ENCODE measurements at regions not wholly inside any gene's neighbourhood (a gene's known extent, or its start where the extent isn't known, plus 50 kb on each side); places are given as distances from the start of the nearest gene placed in this dataset.
A peak's percentile ranks its signal among the peaks of the same experiment; 100 is the strongest.
"Not testable (repeated sequence)": the region's sequence is repeated elsewhere in the genome, so short reads cannot be mapped to it uniquely, and the experiment has no call there.

DNA sequence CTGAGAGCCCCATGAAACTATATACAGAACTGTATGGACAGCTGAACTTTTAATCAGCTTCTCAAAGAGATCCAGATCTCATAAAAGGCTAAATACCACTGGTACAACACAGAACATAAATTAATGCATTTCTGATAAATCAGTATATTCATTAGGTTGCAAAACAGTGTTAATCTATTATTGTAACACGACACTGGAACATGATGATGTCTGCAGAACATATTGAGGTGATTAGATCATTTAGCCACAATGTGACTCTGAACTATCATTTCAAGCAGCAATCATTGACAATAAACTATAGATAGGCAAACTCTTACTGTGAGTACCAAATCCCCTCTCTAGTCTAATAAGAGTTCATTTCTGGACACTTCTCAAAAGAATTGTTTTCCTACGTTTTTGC is 50.3 kb downstream of the GASK1B start:
- DNase-seq (no peak), ATAC-seq (no peak)
- intact Hi-C loops (cut with DNase I): no loop called here

DNA sequence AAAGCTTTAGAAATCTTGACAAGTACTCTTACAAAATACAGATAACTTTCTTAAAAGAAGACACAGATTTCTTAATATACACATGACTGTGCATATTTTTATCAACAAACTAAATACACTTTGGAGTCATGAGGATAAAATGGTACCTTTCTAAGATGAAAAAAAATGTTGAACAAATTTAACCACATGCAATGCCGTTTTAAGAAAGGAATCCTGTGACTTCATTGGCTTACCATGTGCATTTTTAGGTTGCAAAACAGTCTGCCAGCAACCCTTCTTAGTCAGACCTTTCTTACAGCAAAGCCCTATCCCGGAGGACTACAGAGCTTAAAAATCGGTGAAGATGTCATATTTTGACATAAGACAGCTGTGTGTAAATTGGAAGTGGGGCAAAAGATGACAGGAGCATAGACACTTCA is 51.7 kb downstream of the GASK1B start:
- intact Hi-C loops (cut with DNase I): no loop called here
- DNase-seq (no peak), ATAC-seq (peak; percentile 87 to 96)

DNA sequence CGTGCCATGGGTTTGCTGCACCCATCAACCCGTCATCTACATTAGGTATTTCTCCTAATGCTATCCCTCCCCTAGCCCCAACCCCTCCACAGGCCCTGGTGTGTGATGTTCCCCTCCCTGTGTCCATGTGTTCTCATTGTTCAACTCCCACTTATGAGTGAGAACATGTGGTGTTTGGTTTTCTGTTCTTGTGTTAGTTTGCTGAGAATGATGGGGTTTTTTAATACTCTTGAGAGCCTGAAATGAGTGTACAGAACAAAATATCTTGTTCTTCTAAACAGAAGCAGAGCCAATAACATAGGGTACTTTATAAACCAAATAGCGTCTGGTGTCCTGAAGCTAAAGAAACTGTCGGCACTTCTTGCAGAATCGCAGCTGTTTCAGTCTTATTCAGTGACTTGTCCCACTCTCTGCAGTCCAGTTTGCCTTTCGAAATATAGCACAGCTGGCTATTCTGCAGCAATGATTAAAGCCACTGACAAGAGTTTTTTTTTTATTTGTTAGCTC is 52.1 kb downstream of the GASK1B start:
- intact Hi-C loops (cut with DNase I): not testable (repeated sequence)
- DNase-seq (peak; percentile 45), ATAC-seq (peak; percentile 89 to 90)

DNA sequence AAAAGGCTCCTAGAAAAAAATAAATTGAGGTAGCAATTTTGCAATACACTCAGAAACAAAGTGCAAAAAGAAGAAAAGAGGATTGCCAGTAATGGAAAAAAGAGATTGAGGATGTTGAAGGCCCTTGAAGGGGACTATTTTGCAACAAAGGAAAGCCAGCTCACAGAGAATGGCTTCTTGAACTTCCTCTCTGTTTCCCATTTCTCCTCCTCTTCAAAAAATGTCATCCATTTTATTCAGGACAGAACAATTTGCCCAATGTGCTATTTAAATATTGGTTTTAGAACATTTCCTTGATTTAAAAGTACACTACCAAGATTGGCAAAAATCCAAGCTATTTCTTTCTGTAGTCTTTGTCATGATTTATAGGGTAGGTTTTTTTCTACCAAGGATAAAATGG is 60.2 kb downstream of the GASK1B start:
- ATAC-seq (no peak), DNase-seq (no peak)
- intact Hi-C loops (cut with DNase I): no loop called here

DNA sequence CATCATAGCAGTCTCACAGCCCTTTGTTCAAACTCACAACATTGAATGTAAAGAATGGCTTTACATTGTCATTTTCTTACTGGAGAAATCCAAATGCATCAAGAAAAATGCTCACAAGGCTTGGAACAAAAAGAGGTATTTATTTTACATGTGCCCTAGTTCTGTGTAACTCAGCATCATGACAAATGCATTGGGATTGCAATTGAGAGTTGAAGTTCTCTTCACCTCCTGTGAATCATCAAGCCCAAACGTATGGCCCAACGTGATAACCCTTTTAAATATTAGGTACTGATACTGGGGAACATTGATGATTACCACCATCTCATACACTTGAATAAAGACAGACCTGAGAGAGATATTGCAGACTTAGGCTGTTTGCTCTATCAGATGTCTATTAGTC is 61.6 kb downstream of the GASK1B start:
- intact Hi-C loops (cut with DNase I): no loop called here
- ATAC-seq (no peak), DNase-seq (no peak)

DNA sequence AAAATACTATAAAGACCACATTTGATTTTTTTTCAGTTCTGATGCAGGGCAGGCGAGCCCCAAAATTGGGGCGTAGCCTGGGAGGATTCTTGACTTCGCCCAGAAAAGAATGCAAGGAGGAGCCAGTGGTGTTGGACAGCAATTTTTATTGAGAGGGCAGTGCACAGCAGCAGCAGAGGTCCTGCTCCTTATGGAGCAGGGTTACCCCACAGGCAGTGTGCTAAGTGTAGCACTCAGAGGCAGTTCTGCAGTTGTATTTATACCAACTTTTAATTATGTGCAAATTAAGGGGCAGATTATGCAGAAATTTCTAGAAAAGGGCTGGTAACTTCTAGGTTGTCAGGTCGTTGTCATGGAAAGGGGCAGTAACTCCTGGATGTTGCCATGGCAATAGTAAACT is 69.9 kb downstream of the GASK1B start:
- no peak for DNase-seq
- intact Hi-C loops (cut with DNase I): no loop called here
- no peak for ATAC-seq

DNA sequence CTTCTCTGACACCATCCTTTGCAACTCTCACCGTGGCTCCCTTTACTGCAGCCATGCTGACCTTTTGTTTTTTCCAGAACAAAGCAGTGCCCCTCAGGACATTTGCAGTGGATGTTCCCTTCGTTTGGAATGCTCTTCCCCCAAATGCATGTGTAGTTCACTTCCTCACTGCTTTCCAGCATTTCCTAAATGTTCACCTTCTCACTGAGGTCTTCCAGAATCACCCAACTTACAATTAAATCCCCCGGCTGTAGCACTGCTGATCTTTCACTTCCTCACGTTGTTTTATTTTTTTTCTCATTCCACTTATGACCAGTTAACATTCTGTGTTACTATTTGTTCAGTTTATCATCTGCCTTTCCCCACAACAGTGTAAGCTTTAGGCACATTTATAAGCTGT is 73.1 kb downstream of the GASK1B start:
- ATAC-seq (no peak), DNase-seq (no peak)
- intact Hi-C loops (cut with DNase I): no loop called here

DNA sequence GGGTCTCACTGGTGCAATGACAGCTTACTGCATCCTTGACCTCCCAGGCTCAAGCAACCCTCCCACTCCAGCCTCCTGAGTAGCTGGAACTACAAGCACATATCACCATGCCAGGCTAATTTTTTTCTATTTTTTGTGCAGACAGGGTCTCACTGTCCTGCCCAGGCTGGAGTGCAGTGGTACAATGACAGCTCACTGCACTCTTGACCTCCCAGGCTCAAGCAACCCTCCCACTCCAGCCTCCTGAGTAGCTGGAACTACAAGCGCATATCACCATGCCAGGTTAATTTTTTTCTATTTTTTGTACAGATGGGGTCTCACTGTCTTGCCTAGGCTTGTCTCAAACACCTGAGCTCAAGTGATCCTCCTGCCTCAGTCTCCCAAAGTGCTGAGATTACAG is 74.0 kb downstream of the GASK1B start:
- no peak for ATAC-seq
- no peak for DNase-seq
- intact Hi-C loops (cut with DNase I): no loop called here

DNA sequence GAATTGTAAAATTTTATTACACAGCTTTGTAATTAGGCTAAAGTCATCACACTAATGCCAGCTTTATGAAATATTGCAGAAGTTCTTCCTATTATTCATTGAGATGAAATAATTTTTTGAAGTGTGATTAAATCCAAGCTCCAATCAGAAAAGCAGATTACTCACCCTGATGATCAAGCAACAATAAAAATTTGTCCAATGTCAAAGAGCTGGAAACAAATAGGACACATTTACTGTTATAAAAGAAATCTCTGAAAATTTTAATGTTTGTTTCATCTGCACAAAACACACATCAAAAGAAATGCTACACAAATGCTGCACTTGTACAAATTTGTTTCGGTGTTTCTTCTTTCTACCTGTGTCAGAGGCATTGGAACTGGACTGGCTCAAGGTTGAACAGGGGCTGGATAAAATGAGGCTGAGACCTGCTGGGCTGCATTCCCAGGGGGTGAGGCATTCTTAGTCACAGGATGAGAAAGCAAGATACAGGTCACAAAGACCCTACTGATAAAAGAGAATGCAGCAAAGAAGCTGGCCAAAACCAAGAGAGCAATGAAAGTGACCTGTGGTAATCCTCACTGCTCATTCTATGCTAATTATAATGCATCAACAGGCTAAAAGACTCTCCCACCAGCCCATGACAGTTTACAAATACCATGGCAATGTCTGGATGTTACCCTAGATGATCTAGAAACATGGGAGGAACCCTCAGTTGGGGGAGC is 78.3 kb downstream of the GASK1B start:
- ATAC-seq: peak in 1 of 2 donors; percentile 75
- intact Hi-C loops (cut with DNase I): no loop called here

DNA sequence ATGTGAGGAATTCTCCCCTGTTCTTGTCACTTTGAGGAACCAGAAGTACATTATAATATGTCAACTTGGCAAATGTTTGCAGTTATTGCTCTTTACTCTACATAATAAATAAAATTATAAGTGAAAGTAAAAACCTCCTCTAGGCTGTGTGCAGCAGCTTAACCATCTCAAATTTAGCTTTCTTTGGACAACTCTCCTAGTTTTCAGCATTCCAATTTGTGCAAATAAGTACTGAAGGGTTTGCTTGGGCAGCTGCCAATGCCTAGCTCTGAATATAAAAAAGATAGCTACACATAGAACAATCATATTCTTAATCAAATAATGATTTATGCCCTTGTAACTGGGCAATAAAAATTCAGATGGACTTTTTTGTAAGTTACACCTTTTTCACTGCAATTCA is 82.5 kb downstream of the GASK1B start:
- peak; percentile 21 for DNase-seq
- intact Hi-C loops (cut with DNase I): no loop called here
- peak; percentile 29 to 30 for ATAC-seq

More for the DNA sequence above, 78.3 kb downstream of the GASK1B start:
- no peak for DNase-seq

DNA sequence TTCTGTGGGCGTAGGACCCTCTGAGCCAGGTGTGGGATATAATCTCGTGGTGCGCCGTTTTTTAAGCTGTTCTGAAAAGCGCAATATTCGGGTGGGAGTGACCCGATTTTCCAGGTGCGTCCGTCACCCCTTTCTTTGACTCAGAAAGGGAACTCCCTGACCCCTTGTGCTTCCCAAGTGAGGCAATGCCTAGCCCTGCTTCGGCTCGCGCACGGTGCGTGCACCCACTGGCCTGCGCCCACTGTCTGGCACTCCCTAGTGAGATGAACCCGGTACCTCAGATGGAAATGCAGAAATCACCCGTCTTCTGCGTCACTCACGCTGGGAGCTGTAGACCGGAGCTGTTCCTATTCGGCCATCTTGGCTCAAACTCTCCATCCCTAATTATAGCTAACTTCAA is 82.9 kb downstream of the GASK1B start:
- ATAC-seq; DNase-seq; intact Hi-C loops (cut with DNase I): not testable (repeated sequence)

DNA sequence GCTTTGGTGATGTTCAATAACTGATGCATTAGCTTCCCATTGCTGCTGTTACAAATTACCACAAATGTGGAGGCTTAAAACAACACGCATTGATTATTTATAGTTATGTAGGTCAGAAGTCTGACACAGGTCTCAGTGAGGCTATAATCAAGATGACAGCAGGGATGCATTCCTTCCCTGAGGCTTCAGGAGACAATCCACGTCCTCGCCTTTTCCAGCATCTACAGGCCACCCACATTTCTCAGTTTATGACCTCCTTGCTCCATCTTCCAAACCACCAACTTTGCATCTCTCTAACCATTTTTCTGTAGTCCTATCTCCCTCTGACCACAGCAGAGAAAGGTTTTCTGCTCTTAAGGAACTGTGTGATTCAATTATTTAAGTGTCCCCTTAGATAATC is 92.5 kb downstream of the GASK1B start:
- intact Hi-C loops (cut with DNase I): no loop called here
- no peak for ATAC-seq

DNA sequence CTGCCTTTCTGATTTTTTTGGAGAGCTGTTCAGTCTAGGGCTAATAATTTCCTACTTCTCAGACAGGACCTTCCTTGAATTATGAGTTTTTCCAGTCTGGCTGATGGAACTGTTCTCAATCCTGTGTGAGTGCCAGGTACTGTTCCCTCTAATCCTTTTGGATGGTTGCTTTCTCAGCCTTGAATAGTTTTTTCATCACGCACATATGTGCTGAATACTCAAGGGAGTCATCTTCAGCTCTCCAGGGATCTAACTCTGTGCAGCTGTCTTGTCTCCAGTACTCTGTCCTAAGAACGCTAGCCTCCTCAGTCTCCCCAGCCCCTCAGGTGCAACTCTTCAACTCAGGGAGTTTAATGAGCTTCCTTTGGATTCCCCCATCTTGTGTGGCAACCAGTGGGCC is 93.2 kb downstream of the GASK1B start:
- DNase-seq (no peak), ATAC-seq (peak in 1 of 2 donors; percentile 78)
- intact Hi-C loops (cut with DNase I): no loop called here

More for the DNA sequence above, 92.5 kb downstream of the GASK1B start:
- no peak for DNase-seq

DNA sequence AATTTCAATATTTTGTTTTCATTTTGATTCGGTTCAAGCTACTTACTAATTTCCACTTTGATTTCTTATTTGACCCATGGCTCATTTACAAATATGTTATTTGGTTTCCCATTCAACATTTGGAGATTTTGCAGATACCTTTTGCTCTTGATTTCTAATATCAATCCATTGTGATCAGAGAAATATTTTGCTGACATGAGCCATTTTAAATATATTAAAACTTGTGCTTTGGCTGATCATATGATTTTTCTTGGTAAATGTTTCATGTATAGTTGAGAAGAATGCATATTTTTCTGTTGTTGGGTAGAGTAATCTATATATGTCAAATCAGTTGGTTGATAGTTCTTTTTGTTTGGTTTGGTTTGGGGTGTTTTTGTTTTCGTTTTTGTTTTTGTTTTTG is 95.0 kb downstream of the GASK1B start:
- intact Hi-C loops (cut with DNase I): no loop called here
- DNase-seq: no peak
- ATAC-seq: no peak

DNA sequence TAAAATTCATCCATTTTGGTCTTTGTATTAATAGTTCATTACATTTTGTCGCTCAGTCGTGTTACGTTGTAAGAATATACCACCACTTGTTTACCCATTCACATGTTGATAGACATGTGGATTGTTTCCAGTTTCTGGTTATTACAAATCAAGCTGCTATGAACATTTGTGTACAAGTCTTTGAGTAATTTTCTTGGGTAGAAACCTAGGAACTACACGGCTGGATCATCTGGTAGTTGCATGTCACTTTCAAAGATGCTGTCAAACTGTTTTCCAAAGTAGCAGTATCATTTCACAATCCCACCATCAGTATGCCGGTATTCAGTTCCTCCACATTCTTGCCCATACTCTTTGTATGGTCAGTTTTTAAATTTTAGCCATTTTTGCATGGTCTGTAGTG is 98.0 kb downstream of the GASK1B start:
- intact Hi-C loops (cut with DNase I): no loop called here
- no peak for ATAC-seq
- DNase-seq: no peak

DNA sequence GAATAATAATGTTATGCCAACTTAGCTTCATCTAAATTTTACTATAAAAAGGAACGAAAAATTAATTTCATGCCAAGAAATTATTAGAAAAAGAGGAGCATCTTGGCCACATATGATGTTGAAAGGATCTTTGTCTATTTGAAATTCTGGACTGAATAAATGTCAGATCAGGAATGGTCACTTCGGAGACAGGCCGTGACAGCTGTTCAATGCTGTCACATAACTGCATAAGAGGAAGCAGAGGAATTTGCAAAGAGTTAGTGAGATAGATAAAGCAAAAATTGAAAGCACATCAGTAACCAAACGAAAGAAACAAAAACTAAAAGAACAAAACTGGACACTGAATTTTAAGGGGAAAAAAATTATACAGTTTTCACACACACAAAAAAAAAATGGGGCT is 100.9 kb downstream of the GASK1B start:
- ATAC-seq (no peak), DNase-seq (no peak)
- intact Hi-C loops (cut with DNase I): no loop called here

DNA sequence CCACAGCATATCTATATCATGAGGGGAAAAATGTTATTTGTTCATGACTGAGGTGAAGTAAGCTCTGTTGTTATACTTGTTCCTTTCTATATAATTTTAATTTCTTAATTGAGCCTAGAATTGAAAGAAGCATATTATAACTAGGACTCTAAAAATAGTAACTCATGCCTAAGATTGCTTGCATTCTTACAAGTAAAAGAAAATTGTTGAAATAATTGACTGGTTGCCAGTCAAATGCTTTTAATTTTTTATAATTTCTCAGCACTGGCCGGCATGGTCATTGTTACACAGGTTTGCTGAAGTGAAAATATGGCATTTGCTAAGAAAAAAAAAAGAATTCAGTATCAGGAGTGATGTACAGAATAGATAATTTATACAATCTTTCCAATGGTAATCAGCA is 104.8 kb downstream of the GASK1B start:
- ATAC-seq (no peak), DNase-seq (no peak)
- intact Hi-C loops (cut with DNase I): no loop called here

DNA sequence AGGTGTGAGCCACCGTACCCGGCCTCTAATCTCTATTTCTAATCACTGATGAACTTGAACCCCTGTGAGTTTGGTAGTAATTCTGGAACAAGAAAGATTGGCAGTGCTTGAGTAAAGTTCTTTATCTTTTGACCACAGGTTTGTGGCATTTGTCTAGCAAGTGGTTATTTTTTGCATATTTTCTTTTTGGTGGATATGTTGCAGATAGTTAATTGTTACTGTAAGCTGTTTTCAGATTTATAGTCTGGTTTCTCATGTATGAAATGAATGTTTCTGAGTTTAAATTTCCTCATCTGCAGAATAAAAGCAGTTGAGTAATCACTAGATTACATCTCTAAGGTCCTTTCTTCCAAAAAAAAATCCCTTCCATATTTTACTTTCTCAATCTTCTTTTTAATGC is 105.2 kb downstream of the GASK1B start:
- ATAC-seq (no peak), DNase-seq (no peak)
- intact Hi-C loops (cut with DNase I): no loop called here

DNA sequence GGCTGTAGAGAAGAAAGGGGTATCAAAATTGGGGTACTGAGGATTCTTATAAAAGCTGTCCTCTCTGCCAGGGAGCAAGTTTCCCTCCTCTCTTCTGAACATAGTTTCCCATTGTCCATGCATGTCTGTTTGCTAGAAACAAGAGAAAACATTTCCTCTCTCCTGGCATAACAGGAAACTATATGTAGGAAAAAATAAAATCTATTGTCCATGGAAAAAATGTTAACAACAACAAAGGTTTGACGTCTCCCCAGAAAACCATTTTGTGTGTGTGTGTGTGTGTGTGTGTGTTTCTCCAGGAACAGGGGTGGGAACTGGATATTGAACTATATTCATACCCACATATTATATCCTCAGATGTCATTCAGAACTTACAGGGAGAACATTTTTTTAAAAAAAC is 107.2 kb downstream of the GASK1B start:
- no peak for DNase-seq
- no peak for ATAC-seq
- intact Hi-C loops (cut with DNase I): no loop called here

DNA sequence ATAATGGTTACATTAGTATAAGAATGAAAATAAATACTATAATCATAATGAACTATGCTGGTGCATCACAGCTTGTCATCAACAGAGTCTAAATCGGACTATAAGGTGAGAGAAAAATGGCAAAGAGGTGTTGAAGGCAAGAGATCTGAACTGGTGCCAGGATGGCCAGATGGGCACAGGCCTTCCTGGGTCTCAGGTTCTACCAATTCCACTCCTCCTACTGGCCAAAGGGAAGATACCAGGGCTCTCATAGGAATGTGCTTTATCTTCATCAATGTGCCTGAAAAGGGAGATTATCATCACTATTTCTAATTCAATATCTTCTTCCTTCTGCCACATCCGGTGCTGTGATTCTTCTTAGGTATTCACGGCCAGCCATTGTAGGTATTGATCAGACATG is 107.6 kb downstream of the GASK1B start:
- ATAC-seq: no peak
- intact Hi-C loops (cut with DNase I): no loop called here

DNA sequence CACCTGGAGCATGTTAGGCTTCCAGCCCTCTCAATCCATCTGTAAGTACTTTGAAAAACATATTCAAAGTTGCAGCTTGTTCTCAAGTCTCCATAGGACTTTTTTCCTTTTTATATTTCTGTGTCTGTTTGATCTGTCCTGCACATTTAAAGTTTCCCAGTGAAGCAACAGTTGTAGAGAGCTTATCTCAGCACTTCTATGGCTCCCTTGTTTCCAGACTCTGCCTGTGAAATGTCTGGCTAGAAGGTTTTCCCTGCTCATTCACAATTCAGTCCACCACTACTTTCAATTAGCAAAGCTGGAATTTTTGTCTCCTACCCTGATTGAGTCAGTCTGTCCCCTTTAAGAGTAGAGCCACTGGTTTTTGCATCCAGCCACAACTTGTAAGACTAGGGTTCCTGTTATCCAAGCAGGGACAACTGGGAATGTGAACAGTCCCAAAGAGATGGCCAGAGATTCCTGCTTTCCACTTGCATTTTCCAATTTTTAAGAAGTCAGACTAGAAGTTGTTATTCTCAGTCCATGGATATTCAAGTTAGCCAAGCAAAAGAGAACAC is 116.1 kb downstream of the GASK1B start:
- DNase-seq (no peak), ATAC-seq (peak; percentile 30 to 52)
- intact Hi-C loops (cut with DNase I): no loop called here

More for the DNA sequence above, 107.6 kb downstream of the GASK1B start:
- no peak for DNase-seq

All from left cardiac atrium (tissue), 4 donors.